ENCODE measurements at regions not wholly inside any gene's neighbourhood (a gene's known extent, or its start where the extent isn't known, plus 50 kb on each side); places are given as distances from the start of the nearest gene placed in this dataset.

- TF ChIP-seq CTCF (IDR thresholded peaks at IDR 0.05) (no peak), POLR2A (IDR thresholded peaks at IDR 0.05) (no peak)
Measured at GRCh38 chr21:18782721-18783120, 379.1 kb upstream of the TMPRSS15 start.
